HCT116 (cell line): ENCODE measurements at regions not wholly inside any gene's neighbourhood (a gene's known extent, or its start where the extent isn't known, plus 50 kb on each side); places are given as distances from the start of the nearest gene placed in this dataset.

Source experiments
- ATAC-seq: fragments of 200-7000 bp; cut with Tn5 transposase; 2 replicates; pipeline ENCODE4 v1.9.1; 2020; ENCODE audit warnings: mild to moderate bottlenecking, moderate library complexity
- BruUV-seq: library from RNA; stranded (reverse); fragments of 400-500 nt; replicated peaks from 2 replicates; lab custom pipeline; 2021; lab: Mats Ljungman, UMichigan
- CTCF ChIA-PET: fragments of 300-600 bp; sonication (Branson Sonifier 250); formaldehyde crosslinking; loops from one replicate; lab custom pipeline; 2021; ENCODE audit warnings: antibody characterized with exemption; lab: Charles Lee
- POLR2A ChIA-PET: fragments of 300-600, 350-600 bp; sonication (Branson Sonifier 250); formaldehyde crosslinking; loops from one replicate; lab custom pipeline; 2021; ENCODE audit warnings: antibody characterized with exemption; lab: Charles Lee
- RAD21 ChIA-PET, 2 experiments: fragments of 300-600 bp; sonication (Branson Sonifier 250); formaldehyde crosslinking; loops; one replicate each; lab custom pipeline; 2023; ENCODE audit warnings: low total read pairs in 2 of 2; ENCODE audit not compliant: uncharacterized antibody in 2 of 2, unreplicated experiment in 2 of 2, low non-redundant PET in 1 of 2; lab: Charles Lee
- DNase-seq: peaks from one replicate; pipeline ENCODE4 v3.0.0-alpha.2; 2010; ENCODE audit warnings: low read depth, low spot score
- H2AFZ ChIP-seq: fragments of 200-600 bp; shearing (Covaris generic), sonication (generic); 2 replicates; pipeline ENCODE4 v1.6.1; 2017; ENCODE audit warnings: low read depth, mixed run types, mixed read lengths, antibody characterized with exemption, low read length; ENCODE audit not compliant: poor library complexity, severe bottlenecking
- H3K27ac ChIP-seq: 2 replicates; pipeline ENCODE4 v1.5.1; 2012; ENCODE audit warnings: low read depth, low read length
- H3K27me3 ChIP-seq: fragments of 200-600 bp; sonication (generic); 2 replicates; pipeline ENCODE4 v1.6.1; 2016; ENCODE audit warnings: mixed run types, low read length, mixed read lengths; ENCODE audit not compliant: insufficient read depth
- H3K36me3 ChIP-seq, 2 experiments: fragments of 200-500 bp in 1 of 2; fragments of 200-600 bp in 1 of 2; sonication (Bioruptor generic) in 1 of 2; sonication (generic) in 1 of 2; 2 replicates each; pipeline versions ENCODE4 v1.5.1 to v1.6.1; 2014 to 2016; ENCODE audit warnings: low read length in 2 of 2, inconsistent platforms in 1 of 2, mixed read lengths in 1 of 2, mixed run types in 1 of 2; ENCODE audit not compliant: insufficient read depth in 2 of 2, control insufficient read depth in 1 of 2
- H3K4me1 ChIP-seq, 2 experiments: fragments of 200-600 bp in 1 of 2; sonication (generic) in 1 of 2; 2 replicates each; pipeline versions ENCODE4 v1.5.1 to v1.6.1; 2012 to 2017; ENCODE audit warnings: low read length in 2 of 2, inconsistent platforms in 1 of 2, mild to moderate bottlenecking in 1 of 2, mixed read lengths in 1 of 2, mixed run types in 1 of 2, moderate library complexity in 1 of 2; ENCODE audit not compliant: insufficient read depth in 2 of 2, control insufficient read depth in 1 of 2
- H3K4me2 ChIP-seq: fragments of 200-600 bp; sonication (generic); 2 replicates; pipeline ENCODE4 v1.6.1; 2017; ENCODE audit warnings: mixed run types, low read length, mixed read lengths
- H3K4me3 ChIP-seq, 2 experiments: fragments of 200-600 bp in 1 of 2; sonication (generic) in 1 of 2; replicated peaks in 1 of 2; 2 replicates each; pipeline ENCODE4 v1.5.1; 2011 to 2016; ENCODE audit warnings: low read length in 2 of 2, control low read depth in 1 of 2, low read depth in 1 of 2, mild to moderate bottlenecking in 1 of 2, mixed read lengths in 1 of 2, mixed run types in 1 of 2
- H3K79me2 ChIP-seq: fragments of 200-600 bp; sonication (generic); 2 replicates; pipeline ENCODE4 v1.6.1; 2017; ENCODE audit warnings: mild to moderate bottlenecking, mixed run types, low read length, moderate library complexity, mixed read lengths; ENCODE audit not compliant: insufficient read depth
- H3K9ac ChIP-seq: fragments of 200-600 bp; sonication (generic); 2 replicates; pipeline ENCODE4 v1.6.1; 2016; ENCODE audit warnings: low read length, mixed read lengths
- H3K9me2 ChIP-seq: fragments of 200-600 bp; sonication (generic), shearing (Covaris generic); 2 replicates; pipeline ENCODE4 v1.6.1; 2017; ENCODE audit warnings: mixed run types, mild to moderate bottlenecking, moderate library complexity; ENCODE audit not compliant: insufficient read depth
- H3K9me3 ChIP-seq, 2 experiments: fragments of 200-500 bp in 1 of 2; fragments of 200-600 bp in 1 of 2; sonication (Bioruptor generic) in 1 of 2; sonication (generic) in 1 of 2; 2 replicates each; pipeline ENCODE4 v1.6.1; 2014 to 2017; ENCODE audit warnings: low read length in 2 of 2, mixed read lengths in 2 of 2, inconsistent platforms in 1 of 2, low read depth in 1 of 2, mild to moderate bottlenecking in 1 of 2, mixed run types in 1 of 2, moderate library complexity in 1 of 2; ENCODE audit not compliant: control insufficient read depth in 1 of 2, insufficient read depth in 1 of 2
- H4K20me1 ChIP-seq: fragments of 200-600 bp; sonication (generic), shearing (Covaris generic); 2 replicates; pipeline ENCODE4 v1.6.1; 2017; ENCODE audit warnings: mixed run types, mild to moderate bottlenecking, moderate library complexity; ENCODE audit not compliant: insufficient read depth
- ATF3 ChIP-seq: IDR thresholded peaks from 2 replicates; pipeline ENCODE4 v1.6.1; 2012
- CTCF ChIP-seq, 3 experiments: fragments of 200-600 bp in 1 of 3; sonication (generic) in 1 of 3; IDR thresholded peaks in 2 of 3; conservative IDR thresholded peaks in 1 of 3; 2 replicates each; pipeline ENCODE4 v1.5.1; 2012 to 2017; ENCODE audit warnings: low read depth in 2 of 3, low read length in 2 of 3, antibody characterized with exemption in 1 of 3, borderline replicate concordance in 1 of 3, control low read depth in 1 of 3, mild to moderate bottlenecking in 1 of 3, mixed read lengths in 1 of 3, mixed run types in 1 of 3, moderate library complexity in 1 of 3; ENCODE audit not compliant: insufficient read depth in 1 of 3
- EGR1 ChIP-seq: IDR thresholded peaks from 2 replicates; pipeline ENCODE4 v1.6.1; 2012; ENCODE audit warnings: low read depth
- ELF1 ChIP-seq: IDR thresholded peaks from 2 replicates; pipeline ENCODE4 v1.6.1; 2012; ENCODE audit warnings: low read depth, borderline replicate concordance
- EZH2 ChIP-seq: fragments of 200-600 bp; sonication (generic); IDR thresholded peaks from 2 replicates; pipeline ENCODE4 v1.6.1; 2017; ENCODE audit warnings: antibody characterized with exemption, mixed run types
- FOSL1 ChIP-seq: IDR thresholded peaks from 2 replicates; pipeline ENCODE4 v1.6.1; 2012; ENCODE audit warnings: low read depth
- MAX ChIP-seq: IDR thresholded peaks from 2 replicates; pipeline ENCODE4 v1.6.1; 2012
- POLR2A ChIP-seq: IDR thresholded peaks from 2 replicates; pipeline ENCODE4 v1.7.0; 2011; ENCODE audit warnings: borderline replicate concordance; ENCODE audit not compliant: insufficient read depth, insufficient read length; ENCODE audit errors: extremely low read depth
- POLR2AphosphoS5 ChIP-seq: IDR thresholded peaks from 2 replicates; pipeline ENCODE4 v1.6.1; 2011; ENCODE audit warnings: mild to moderate bottlenecking, low read depth, low read length, moderate library complexity
- RAD21 ChIP-seq: IDR thresholded peaks from 2 replicates; pipeline ENCODE4 v1.6.1; 2012; ENCODE audit warnings: low read depth, mild to moderate bottlenecking
- REST ChIP-seq: IDR thresholded peaks from 2 replicates; pipeline ENCODE4 v1.6.1; 2012; ENCODE audit warnings: low read depth
- SP1 ChIP-seq: IDR thresholded peaks from 2 replicates; pipeline ENCODE4 v1.6.1; 2012; ENCODE audit warnings: low read depth
- SRF ChIP-seq: IDR thresholded peaks from 2 replicates; pipeline ENCODE4 v1.6.1; 2012; ENCODE audit warnings: low read depth
- TCF7L2 ChIP-seq: IDR thresholded peaks from 2 replicates; pipeline ENCODE4 v1.7.0; 2011; ENCODE audit warnings: borderline replicate concordance, inconsistent platforms; ENCODE audit not compliant: insufficient read depth, insufficient read length; ENCODE audit errors: extremely low read depth
- ZFX ChIP-seq: fragments of 450-650 bp; IDR thresholded peaks from 2 replicates; pipeline ENCODE4 v1.6.1; 2017
- ZNF274 ChIP-seq: fragments of 200-500 bp; sonication (Bioruptor generic); IDR thresholded peaks from 2 replicates; pipeline ENCODE4 v1.6.1; 2014; ENCODE audit warnings: mild to moderate bottlenecking, low read depth, low read length, inconsistent platforms
- intact Hi-C: fragments of 100-400 bp; cut with micrococcal nuclease; formaldehyde crosslinking; loops from 2 replicates; pipeline ENCODE4 v1.10.0; 2022
- TF ChIP-seq, protein P1 (sequence below): IDR thresholded peaks from 2 replicates; pipeline ENCODE4 v1.6.1; 2011; ENCODE audit warnings: mild to moderate bottlenecking, low read length, moderate library complexity; ENCODE audit not compliant: insufficient replicate concordance; ENCODE audit errors: extremely low read depth

DNA sequence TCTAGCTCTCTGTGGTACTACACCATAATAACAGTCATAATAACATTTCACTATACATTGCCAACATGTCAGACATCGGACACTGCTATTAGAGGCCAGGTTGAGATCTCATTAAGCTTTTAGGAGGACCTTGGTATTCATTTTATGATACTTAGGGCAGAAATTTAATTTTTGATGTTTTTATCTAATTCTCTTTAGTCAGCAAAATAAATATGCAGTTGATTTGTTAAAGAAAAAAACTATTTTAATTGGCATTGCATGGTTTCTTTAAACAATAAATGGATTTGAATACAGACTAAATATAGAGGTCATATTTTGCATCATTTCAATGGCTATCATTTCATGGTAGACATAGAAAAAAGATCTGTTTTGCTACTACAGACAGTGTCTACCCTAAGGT is 308.7 kb downstream of the PRDM5 start:
- CTCF ChIA-PET: no interaction called here

More for the DNA sequence above, 308.7 kb downstream of the PRDM5 start:
- ATAC-seq: no peak
- intact Hi-C loops: no loop called here
- no peak for TF ChIP-seq CTCF (IDR thresholded peaks at IDR 0.05 in 2 of 3, conservative IDR thresholded peaks at IDR 0.05 in 1 of 3; ENCODE audit: borderline replicate concordance in 1 of 3, insufficient read depth in 1 of 3, low read depth in 2 of 3, low read length in 2 of 3)
- no peak for TF ChIP-seq TCF7L2
- no peak for TF ChIP-seq EGR1
- TF ChIP-seq EZH2: no peak
- no peak for TF ChIP-seq SRF
- TF ChIP-seq MAX: no peak
- TF ChIP-seq ELF1: no peak
- TF ChIP-seq, protein P1, sequence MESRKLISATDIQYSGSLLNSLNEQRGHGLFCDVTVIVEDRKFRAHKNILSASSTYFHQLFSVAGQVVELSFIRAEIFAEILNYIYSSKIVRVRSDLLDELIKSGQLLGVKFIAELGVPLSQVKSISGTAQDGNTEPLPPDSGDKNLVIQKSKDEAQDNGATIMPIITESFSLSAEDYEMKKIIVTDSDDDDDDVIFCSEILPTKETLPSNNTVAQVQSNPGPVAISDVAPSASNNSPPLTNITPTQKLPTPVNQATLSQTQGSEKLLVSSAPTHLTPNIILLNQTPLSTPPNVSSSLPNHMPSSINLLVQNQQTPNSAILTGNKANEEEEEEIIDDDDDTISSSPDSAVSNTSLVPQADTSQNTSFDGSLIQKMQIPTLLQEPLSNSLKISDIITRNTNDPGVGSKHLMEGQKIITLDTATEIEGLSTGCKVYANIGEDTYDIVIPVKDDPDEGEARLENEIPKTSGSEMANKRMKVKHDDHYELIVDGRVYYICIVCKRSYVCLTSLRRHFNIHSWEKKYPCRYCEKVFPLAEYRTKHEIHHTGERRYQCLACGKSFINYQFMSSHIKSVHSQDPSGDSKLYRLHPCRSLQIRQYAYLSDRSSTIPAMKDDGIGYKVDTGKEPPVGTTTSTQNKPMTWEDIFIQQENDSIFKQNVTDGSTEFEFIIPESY: no peak
- TF ChIP-seq SP1: no peak
- no peak for TF ChIP-seq ZNF274
- no peak for TF ChIP-seq ZFX
- no peak for TF ChIP-seq ATF3
- no peak for TF ChIP-seq REST
- no peak for TF ChIP-seq RAD21
- TF ChIP-seq POLR2AphosphoS5: no peak
- TF ChIP-seq FOSL1: no peak
- no peak for TF ChIP-seq POLR2A
- Histone ChIP-seq H3K9ac (no peak overlapping the region), H2AFZ (no peak overlapping the region), H3K79me2 (no peaks in the 10 kb centered on the region), H3K9me2 (no peaks in the 10 kb centered on the region), H3K4me1 (no peaks in the 10 kb centered on the region), H3K4me3 (no peak overlapping the region), H4K20me1 (no peaks in the 10 kb centered on the region), H3K27me3 (no peaks in the 10 kb centered on the region), H3K4me2 (no peak overlapping the region), H3K27ac (no peak overlapping the region), H3K9me3 (no peaks in the 10 kb centered on the region), H3K36me3 (no peaks in the 10 kb centered on the region)
- POLR2A ChIA-PET: no interaction called here
- no peak for DNase-seq
- no TSS peak for BruUV-seq
- RAD21 ChIA-PET: no interaction called here
